ENCODE measurements at regions not wholly inside any gene's neighbourhood (a gene's known extent, or its start where the extent isn't known, plus 50 kb on each side); places are given as distances from the start of the nearest gene placed in this dataset.

DNA sequence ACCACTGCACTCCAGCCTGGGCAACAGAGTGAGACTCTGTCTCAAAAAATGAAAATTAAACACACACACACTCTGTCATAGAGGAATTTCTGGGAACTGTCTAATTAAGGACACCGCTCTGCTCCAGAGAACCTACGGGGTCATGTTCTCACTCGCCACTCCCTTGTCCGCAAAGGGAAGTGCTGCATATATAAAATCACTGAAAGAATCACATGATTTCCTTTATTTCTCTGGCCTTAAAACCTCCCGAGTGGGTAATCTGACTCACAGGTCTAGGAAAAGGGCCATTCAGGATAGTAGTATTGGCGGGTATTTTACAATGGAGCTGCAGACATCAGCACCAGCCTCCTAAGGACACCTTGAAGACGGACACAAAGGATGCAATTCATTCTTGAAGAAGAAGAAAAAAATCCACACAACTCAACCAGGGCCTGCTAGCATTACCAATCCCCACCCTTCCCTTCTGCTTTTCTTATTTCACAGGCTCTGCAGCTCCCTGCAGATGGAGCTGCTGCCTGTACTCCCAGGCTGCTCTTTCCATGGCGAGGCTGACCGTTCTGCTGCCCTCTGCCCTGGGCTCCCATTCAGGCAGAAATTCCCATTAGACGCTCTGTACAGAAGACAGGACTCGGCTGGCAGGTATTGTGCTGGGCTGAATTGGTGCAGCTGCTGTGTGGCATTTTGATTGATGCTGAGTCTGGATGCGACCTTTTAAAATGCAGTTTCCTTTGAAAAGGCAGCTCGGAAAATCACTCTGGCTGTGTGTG, 53.3 kb upstream of the FAM89A start:
- ChIA-PET POLR2A (no interaction called here), CTCF (interaction anchor here (1.3 kb wide), 1 partner anchor 175 kb away, joined by 6 read pairs; no protein-coding TSS in a partner anchor)
- ATAC-seq (ENCODE audit: low read depth) (no peak), DNase-seq (no peak)
- TF ChIP-seq, protein P1, sequence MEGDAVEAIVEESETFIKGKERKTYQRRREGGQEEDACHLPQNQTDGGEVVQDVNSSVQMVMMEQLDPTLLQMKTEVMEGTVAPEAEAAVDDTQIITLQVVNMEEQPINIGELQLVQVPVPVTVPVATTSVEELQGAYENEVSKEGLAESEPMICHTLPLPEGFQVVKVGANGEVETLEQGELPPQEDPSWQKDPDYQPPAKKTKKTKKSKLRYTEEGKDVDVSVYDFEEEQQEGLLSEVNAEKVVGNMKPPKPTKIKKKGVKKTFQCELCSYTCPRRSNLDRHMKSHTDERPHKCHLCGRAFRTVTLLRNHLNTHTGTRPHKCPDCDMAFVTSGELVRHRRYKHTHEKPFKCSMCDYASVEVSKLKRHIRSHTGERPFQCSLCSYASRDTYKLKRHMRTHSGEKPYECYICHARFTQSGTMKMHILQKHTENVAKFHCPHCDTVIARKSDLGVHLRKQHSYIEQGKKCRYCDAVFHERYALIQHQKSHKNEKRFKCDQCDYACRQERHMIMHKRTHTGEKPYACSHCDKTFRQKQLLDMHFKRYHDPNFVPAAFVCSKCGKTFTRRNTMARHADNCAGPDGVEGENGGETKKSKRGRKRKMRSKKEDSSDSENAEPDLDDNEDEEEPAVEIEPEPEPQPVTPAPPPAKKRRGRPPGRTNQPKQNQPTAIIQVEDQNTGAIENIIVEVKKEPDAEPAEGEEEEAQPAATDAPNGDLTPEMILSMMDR (IDR thresholded peaks at IDR 0.05) = no peak
- Mint-ChIP-seq H3K4me3 (no peak overlapping the region), H3K36me3 (ENCODE audit: low read depth) (no peaks in the 10 kb centered on the region), H3K27ac (no peak overlapping the region), H3K27me3 (peaks cover 33% of the 10 kb centered on the region), H3K4me1 (no peaks in the 10 kb centered on the region), H3K9me3 (no peaks in the 10 kb centered on the region)
- intact Hi-C loops (cut with micrococcal nuclease) = no loop called here

- intact Hi-C loops (cut with micrococcal nuclease) = loop anchor here (1.0 kb wide), 1 partner anchor 175 kb away; no protein-coding TSS in a partner anchor
- ChIA-PET POLR2A (no interaction called here), CTCF (interaction anchor here (1.3 kb wide), 1 partner anchor 174 kb away, joined by 6 read pairs; no protein-coding TSS in a partner anchor)
- Mint-ChIP-seq H3K4me3 (no peak overlapping the region), H3K27me3 (peaks cover 32% of the 10 kb centered on the region), H3K9me3 (no peaks in the 10 kb centered on the region), H3K27ac (no peak overlapping the region), H3K36me3 (ENCODE audit: low read depth) (no peaks in the 10 kb centered on the region), H3K4me1 (no peaks in the 10 kb centered on the region)
- TF ChIP-seq, protein P1 (IDR thresholded peaks at IDR 0.05) = no peak
- ATAC-seq (ENCODE audit: low read depth) (no peak), DNase-seq (no peak)
Measured at GRCh38 chr1:231092380-231092779, 52.3 kb upstream of the FAM89A start.

DNA sequence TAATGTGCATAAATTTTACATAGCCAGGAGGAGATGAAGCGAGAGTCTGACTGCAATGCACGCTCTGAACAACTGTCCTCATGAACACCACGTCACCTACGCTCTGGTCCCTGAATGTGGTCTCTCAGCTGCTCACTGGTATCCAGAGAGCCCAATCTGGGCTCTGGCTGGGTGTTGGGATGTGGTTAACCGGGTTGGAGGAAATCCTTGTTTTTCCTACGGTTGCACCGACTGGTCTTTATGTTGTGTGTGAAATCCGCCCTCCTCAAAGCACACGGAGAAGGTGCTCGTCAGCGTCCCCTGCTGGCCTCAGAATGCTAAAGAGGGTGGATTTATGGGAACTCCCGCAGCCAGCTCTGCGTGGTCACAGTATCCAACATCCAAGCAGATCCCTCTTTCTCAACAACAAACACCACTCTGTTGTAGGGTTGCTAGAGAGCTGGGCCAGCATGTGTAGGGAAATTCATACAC, 51.8 kb upstream of the FAM89A start:
- H3K36me3 Mint-ChIP-seq (ENCODE audit: low read depth) = no peaks in the 10 kb centered on the region
- POLR2A ChIA-PET = no interaction called here
- H3K4me3 Mint-ChIP-seq = no peak overlapping the region
- DNase-seq (no peak), ATAC-seq (ENCODE audit: low read depth) (no peak)
- CTCF ChIA-PET = interaction anchor here (1.3 kb wide), 1 partner anchor 173 kb away, joined by 6 read pairs; no protein-coding TSS in a partner anchor
- TF ChIP-seq, protein P1 (IDR thresholded peaks at IDR 0.05) = no peak
- H3K27me3 Mint-ChIP-seq = peaks cover 33% of the 10 kb centered on the region
- intact Hi-C loops (cut with micrococcal nuclease) = loop anchor here (1.0 kb wide), 1 partner anchor 175 kb away; no protein-coding TSS in a partner anchor
- no peaks in the 10 kb centered on the region for H3K4me1 Mint-ChIP-seq
- no peaks in the 10 kb centered on the region for H3K9me3 Mint-ChIP-seq
- H3K27ac Mint-ChIP-seq = no peak overlapping the region

DNA sequence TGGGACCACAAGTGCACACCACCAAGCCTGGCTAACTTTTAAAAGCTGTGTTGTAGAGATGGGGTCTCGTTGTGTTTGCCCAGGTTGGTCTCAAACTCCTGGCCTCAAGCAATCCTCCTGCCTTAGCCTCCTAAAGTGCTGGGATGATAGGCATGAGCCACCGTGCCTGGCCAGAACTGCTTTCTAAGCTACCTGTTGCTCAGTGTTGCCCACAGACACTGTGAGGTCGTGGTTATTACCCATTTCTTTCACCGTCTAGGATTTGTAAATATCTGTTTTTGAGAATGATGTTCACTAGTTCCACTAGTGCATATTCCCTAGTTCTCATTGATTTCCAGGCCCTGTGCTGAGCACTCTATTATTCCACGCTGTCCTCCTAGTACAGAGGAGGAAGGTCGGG, 51.4 kb upstream of the FAM89A start:
- ATAC-seq (ENCODE audit: low read depth) (no peak), DNase-seq (no peak)
- peaks cover 35% of the 10 kb centered on the region for H3K27me3 Mint-ChIP-seq
- TF ChIP-seq, protein P1 (IDR thresholded peaks at IDR 0.05) = no peak
- H3K27ac Mint-ChIP-seq = no peak overlapping the region
- CTCF ChIA-PET = interaction anchor here (1.7 kb wide), 1 partner anchor 173 kb away, joined by 5 read pairs; no protein-coding TSS in a partner anchor
- no peaks in the 10 kb centered on the region for H3K4me1 Mint-ChIP-seq
- intact Hi-C loops (cut with micrococcal nuclease) = no loop called here
- no peaks in the 10 kb centered on the region for H3K9me3 Mint-ChIP-seq
- no peaks in the 10 kb centered on the region for H3K36me3 Mint-ChIP-seq (ENCODE audit: low read depth)
- POLR2A ChIA-PET = no interaction called here
- no peak overlapping the region for H3K4me3 Mint-ChIP-seq
